Endothelial cell of umbilical vein (primary cell): ENCODE measurements at regions not wholly inside any gene's neighbourhood (a gene's known extent, or its start where the extent isn't known, plus 50 kb on each side); places are given as distances from the start of the nearest gene placed in this dataset.

Source experiments
- BruUV-seq: library from RNA; stranded (reverse); fragments of 400-500 nt; replicated peaks from 2 replicates; lab custom pipeline; 2021; lab: Mats Ljungman, UMichigan
- CTCF ChIA-PET: fragments of 300-600, 350-600 bp; sonication (Branson Sonifier 250); formaldehyde crosslinking; loops from one replicate; lab custom pipeline; 2021; ENCODE audit warnings: antibody characterized with exemption, inconsistent platforms; lab: Charles Lee
- POLR2A ChIA-PET: fragments of 300-600, 350-600 bp; sonication (Branson Sonifier 250); formaldehyde crosslinking; loops from one replicate; lab custom pipeline; 2021; ENCODE audit warnings: antibody characterized with exemption, inconsistent platforms; lab: Charles Lee
- DNase-seq: peaks from one replicate; pipeline ENCODE4 v3.0.0-alpha.2; 2011; ENCODE audit warnings: low read depth, low spot score
- FAIRE-seq: peaks from 2 replicates; lab custom pipeline; 2011; peaks lifted over from hg19 to GRCh38; lab: Jason Lieb, UNC
- H2AFZ ChIP-seq: 2 replicates; pipeline ENCODE4 v1.6.0; 2012; ENCODE audit warnings: low read depth, low read length, control low read depth, inconsistent platforms
- H3K27ac ChIP-seq: 2 replicates; pipeline ENCODE4 v1.5.1; 2011; ENCODE audit warnings: low read depth, mild to moderate bottlenecking, control low read depth, low read length, moderate library complexity; ENCODE audit not compliant: insufficient read depth
- H3K27me3 ChIP-seq, 2 experiments: 2 replicates each; pipeline versions ENCODE4 v1.6.0 to v1.6.1; 2011; ENCODE audit warnings: low read length in 2 of 2, mixed read lengths in 1 of 2; ENCODE audit not compliant: control insufficient read depth in 2 of 2, insufficient read depth in 2 of 2
- H3K36me3 ChIP-seq, 2 experiments: 2 replicates in 1 of 2; 3 replicates in 1 of 2; pipeline ENCODE4 v1.5.1; 2011; ENCODE audit warnings: low read length in 2 of 2, mild to moderate bottlenecking in 1 of 2, moderate library complexity in 1 of 2; ENCODE audit not compliant: control insufficient read depth in 2 of 2, insufficient read depth in 2 of 2; ENCODE audit errors: extremely low read depth in 1 of 2
- H3K4me1 ChIP-seq: 3 replicates; pipeline ENCODE4 v1.5.1; 2011; ENCODE audit warnings: mild to moderate bottlenecking, low read length; ENCODE audit not compliant: control insufficient read depth, insufficient read depth; ENCODE audit errors: extremely low read depth
- H3K4me2 ChIP-seq: 2 replicates; pipeline ENCODE4 v1.6.1; 2011; ENCODE audit warnings: low read length, control low read depth, mixed read lengths; ENCODE audit not compliant: insufficient read depth
- H3K4me3 ChIP-seq, 3 experiments: fragments of 200-600 bp in 1 of 3; sonication (generic), shearing (Covaris generic) in 1 of 3; replicated peaks in 1 of 3; 2 replicates each; pipeline ENCODE4 v1.5.1; 2011 to 2016; ENCODE audit warnings: control low read depth in 3 of 3, low read length in 3 of 3, mild to moderate bottlenecking in 2 of 3, inconsistent platforms in 1 of 3, low read depth in 1 of 3, moderate library complexity in 1 of 3; ENCODE audit not compliant: insufficient read depth in 1 of 3
- H3K79me2 ChIP-seq: 2 replicates; pipeline ENCODE4 v1.6.0; 2012; ENCODE audit warnings: low read length, inconsistent platforms; ENCODE audit not compliant: control insufficient read depth, insufficient read depth
- H3K9ac ChIP-seq: replicated peaks from 2 replicates; pipeline ENCODE3; 2011; ENCODE audit warnings: low read length, control low read depth; ENCODE audit not compliant: insufficient read depth; ENCODE audit errors: extremely low read depth
- H3K9me1 ChIP-seq: replicated peaks from 3 replicates; pipeline ENCODE4 v1.6.0; 2011; ENCODE audit warnings: mild to moderate bottlenecking, low read length; ENCODE audit not compliant: control insufficient read depth, insufficient read depth; ENCODE audit errors: extremely low read depth
- H3K9me3 ChIP-seq: replicated peaks from 2 replicates; pipeline ENCODE4 v1.5.1; 2012; ENCODE audit warnings: low read length, inconsistent platforms; ENCODE audit not compliant: control insufficient read depth, insufficient read depth
- H4K20me1 ChIP-seq: replicated peaks from 2 replicates; pipeline ENCODE3; 2011; ENCODE audit warnings: mild to moderate bottlenecking, low read length; ENCODE audit not compliant: control insufficient read depth, insufficient read depth; ENCODE audit errors: extremely low read depth
- EZH2 ChIP-seq: IDR thresholded peaks from 2 replicates; pipeline ENCODE4 v1.6.1; 2012; ENCODE audit warnings: borderline replicate concordance, low read depth, mild to moderate bottlenecking, moderate library complexity, low read length, inconsistent platforms; ENCODE audit not compliant: severe bottlenecking
- FOS ChIP-seq: IDR thresholded peaks from 2 replicates; pipeline ENCODE4 v1.6.1; 2011; ENCODE audit warnings: mild to moderate bottlenecking, low read length, moderate library complexity, borderline replicate concordance; ENCODE audit not compliant: insufficient read depth
- GATA2 ChIP-seq: IDR thresholded peaks from 2 replicates; pipeline ENCODE4 v1.7.0; 2011; ENCODE audit warnings: low read depth, mild to moderate bottlenecking, moderate library complexity, mixed read lengths, low read length; ENCODE audit not compliant: insufficient read length, insufficient read depth
- JUN ChIP-seq: IDR thresholded peaks from 2 replicates; pipeline ENCODE4 v1.6.1; 2011; ENCODE audit warnings: borderline replicate concordance, low read depth; ENCODE audit not compliant: insufficient read length, insufficient read depth
- MYC ChIP-seq: IDR thresholded peaks from one replicate; pipeline ENCODE4 v1.6.1; 2011; ENCODE audit warnings: mild to moderate bottlenecking, low read depth, low read length
- POLR2A ChIP-seq: IDR thresholded peaks from 2 replicates; pipeline ENCODE4 v1.6.1; 2012; ENCODE audit warnings: low read depth, mild to moderate bottlenecking, control low read depth, low read length
- POLR2AphosphoS5 ChIP-seq: IDR thresholded peaks from 2 replicates; pipeline ENCODE4 v1.6.1; 2012; ENCODE audit warnings: low read depth, mild to moderate bottlenecking, control low read depth, low read length, moderate library complexity; ENCODE audit not compliant: insufficient read depth
- dilution Hi-C: fragments of 300-500 bp; cut with MboI; formaldehyde crosslinking; loops from one replicate; pipeline ENCODE4 v1.15.0; 2019; ENCODE audit warnings: low sequenced_read_pairs; ENCODE audit not compliant: extremely low pct_ligation_motif_present
- intact Hi-C: fragments of 100-400 bp; cut with micrococcal nuclease; formaldehyde crosslinking; loops from one replicate; pipeline ENCODE4 v1.10.0; 2022
- TF ChIP-seq, protein P1 (sequence below): IDR thresholded peaks from 2 replicates; pipeline ENCODE4 v1.6.1; 2011; ENCODE audit not compliant: insufficient read depth, insufficient read length
- TF ChIP-seq, protein P2 (sequence below), 2 donors: IDR thresholded peaks; 1 replicate in 1 of 2; 2 replicates in 1 of 2; pipeline ENCODE4 v1.5.1; 2011; ENCODE audit warnings: low read length in 2 of 2, mild to moderate bottlenecking in 2 of 2, moderate library complexity in 2 of 2, control low read depth in 1 of 2, inconsistent platforms in 1 of 2, low read depth in 1 of 2; ENCODE audit not compliant: insufficient read depth in 1 of 2; ENCODE audit errors: extremely low read depth in 1 of 2

- no peaks in the 10 kb centered on the region for H3K9me1 ChIP-seq
- H4K20me1 ChIP-seq: no peaks in the 10 kb centered on the region
- FAIRE-seq (no peak), DNase-seq (no peak)
- BruUV-seq: no TSS peak
- POLR2A ChIA-PET: no interaction called here
- H3K79me2 ChIP-seq: no peaks in the 10 kb centered on the region
- TF ChIP-seq, protein P1, sequence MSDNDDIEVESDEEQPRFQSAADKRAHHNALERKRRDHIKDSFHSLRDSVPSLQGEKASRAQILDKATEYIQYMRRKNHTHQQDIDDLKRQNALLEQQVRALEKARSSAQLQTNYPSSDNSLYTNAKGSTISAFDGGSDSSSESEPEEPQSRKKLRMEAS: no peak
- TF ChIP-seq POLR2AphosphoS5 (no peak), MYC (no peak), POLR2A (no peak), EZH2 (no peak), GATA2 (no peak), FOS (no peak), JUN (no peak)
- TF ChIP-seq, protein P2, sequence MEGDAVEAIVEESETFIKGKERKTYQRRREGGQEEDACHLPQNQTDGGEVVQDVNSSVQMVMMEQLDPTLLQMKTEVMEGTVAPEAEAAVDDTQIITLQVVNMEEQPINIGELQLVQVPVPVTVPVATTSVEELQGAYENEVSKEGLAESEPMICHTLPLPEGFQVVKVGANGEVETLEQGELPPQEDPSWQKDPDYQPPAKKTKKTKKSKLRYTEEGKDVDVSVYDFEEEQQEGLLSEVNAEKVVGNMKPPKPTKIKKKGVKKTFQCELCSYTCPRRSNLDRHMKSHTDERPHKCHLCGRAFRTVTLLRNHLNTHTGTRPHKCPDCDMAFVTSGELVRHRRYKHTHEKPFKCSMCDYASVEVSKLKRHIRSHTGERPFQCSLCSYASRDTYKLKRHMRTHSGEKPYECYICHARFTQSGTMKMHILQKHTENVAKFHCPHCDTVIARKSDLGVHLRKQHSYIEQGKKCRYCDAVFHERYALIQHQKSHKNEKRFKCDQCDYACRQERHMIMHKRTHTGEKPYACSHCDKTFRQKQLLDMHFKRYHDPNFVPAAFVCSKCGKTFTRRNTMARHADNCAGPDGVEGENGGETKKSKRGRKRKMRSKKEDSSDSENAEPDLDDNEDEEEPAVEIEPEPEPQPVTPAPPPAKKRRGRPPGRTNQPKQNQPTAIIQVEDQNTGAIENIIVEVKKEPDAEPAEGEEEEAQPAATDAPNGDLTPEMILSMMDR (IDR thresholded peaks at IDR 0.05; ENCODE audit: extremely low read depth in 1 of 2, insufficient read depth in 1 of 2, low read depth in 1 of 2, low read length in 2 of 2): no peak
- no peak overlapping the region for H3K4me3 ChIP-seq
- no peak overlapping the region for H3K4me2 ChIP-seq
- dilution Hi-C loops: no loop called here
- intact Hi-C loops: no loop called here
- H3K4me1 ChIP-seq: no peaks in the 10 kb centered on the region
- CTCF ChIA-PET: interaction anchor here (0.5 to 2.8 kb wide), 5 partner anchors 13 to 630 kb away, joined by 3 to 11 read pairs (median 4); no protein-coding TSS in a partner anchor
- H3K27me3 ChIP-seq: peaks cover 1 to 9% of the 10 kb centered on the region in 2 experiments
- H3K9me3 ChIP-seq: no peaks in the 10 kb centered on the region
- H3K36me3 ChIP-seq: no peaks in the 10 kb centered on the region
- H2AFZ ChIP-seq: no peak overlapping the region
- no peak overlapping the region for H3K9ac ChIP-seq
- no peak overlapping the region for H3K27ac ChIP-seq
These were observed 95.2 kb upstream of the OR4E1 start for GRCh38 chr14:21768875-21769257.
